A549 (cell line): ENCODE measurements at regions not wholly inside any gene's neighbourhood (a gene's known extent, or its start where the extent isn't known, plus 50 kb on each side); places are given as distances from the start of the nearest gene placed in this dataset.
"Not testable (repeated sequence)": the region's sequence is repeated elsewhere in the genome, so short reads cannot be mapped to it uniquely, and the experiment has no call there.

Source experiments
- ATAC-seq, 2 experiments: fragments of 200-7000 bp in 1 of 2; fragments of >200 bp in 1 of 2; cut with Nextera tagmentation in 1 of 2; cut with Tn5 transposase in 1 of 2; 3 replicates each; pipeline versions ENCODE4 v1.8.0 to v1.9.1; 2018 to 2020; ENCODE audit warnings: mild to moderate bottlenecking in 1 of 2, moderate library complexity in 1 of 2
- CTCF ChIA-PET: fragments of 300-600 bp; sonication (Branson Sonifier 250); formaldehyde crosslinking; extraction: SDS; loops from one replicate; lab custom pipeline; 2021; ENCODE audit warnings: antibody characterized with exemption, inconsistent platforms; lab: Yijun Ruan, JAX
- POLR2A ChIA-PET: fragments of 350-600 bp; formaldehyde crosslinking; extraction: SDS; loops from one replicate; lab custom pipeline; 2021; ENCODE audit warnings: antibody characterized with exemption, inconsistent platforms; lab: Yijun Ruan, JAX
- DNase-seq, 2 experiments: peaks; one replicate each; pipeline versions ENCODE4 v3.0.0 to v3.0.0-alpha.2; 2011 to 2016; ENCODE audit warnings: low read depth in 1 of 2, low spot score in 1 of 2
- FAIRE-seq: peaks from 2 replicates; lab custom pipeline; 2011; peaks lifted over from hg19 to GRCh38; lab: Jason Lieb, UNC
- H3K27ac ChIP-seq, 2 experiments: fragments of >200 bp; sonication (Bioruptor Twin); formaldehyde crosslinking; 3 replicates each; pipeline ENCODE4 v1.5.1; 2016 to 2017
- H3K4me1 ChIP-seq: fragments of >200 bp; sonication (Bioruptor Twin); formaldehyde crosslinking; 3 replicates; pipeline ENCODE4 v1.6.1; 2016
- H3K4me2 ChIP-seq: fragments of >200 bp; sonication (Bioruptor Twin); formaldehyde crosslinking; 3 replicates; pipeline ENCODE4 v1.6.1; 2016
- H3K4me3 ChIP-seq: fragments of >200 bp; sonication (Bioruptor Twin); formaldehyde crosslinking; 3 replicates; pipeline ENCODE4 v1.5.1; 2016
- H3K9me3 ChIP-seq: fragments of >200 bp; sonication (Bioruptor Twin); formaldehyde crosslinking; 3 replicates; pipeline ENCODE4 v1.6.1; 2016
- BHLHE40 ChIP-seq: IDR thresholded peaks from 2 replicates; pipeline ENCODE4 v1.6.1; 2012; ENCODE audit warnings: low read depth, low read length, inconsistent platforms
- CHD4 ChIP-seq: fragments of 200-600 bp; sonication (generic); IDR thresholded peaks from 2 replicates; pipeline ENCODE4 v1.6.1; 2016; ENCODE audit warnings: antibody characterized with exemption, mild to moderate bottlenecking, borderline replicate concordance
- EHF ChIP-seq: fragments of 250-450 bp; sonication (Bioruptor Pico); IDR thresholded peaks from 2 replicates; pipeline ENCODE4 v1.5.0; 2020; ENCODE audit warnings: mild to moderate bottlenecking
- FOSB ChIP-seq: fragments of 250-450 bp; sonication (Bioruptor Pico); IDR thresholded peaks from 2 replicates; pipeline ENCODE4 v1.5.0; 2020; ENCODE audit warnings: mild to moderate bottlenecking, moderate library complexity
- FOXS1 ChIP-seq: fragments of 250-450 bp; sonication (Bioruptor Pico); IDR thresholded peaks from 2 replicates; pipeline ENCODE4 v1.5.0; 2020; ENCODE audit warnings: mild to moderate bottlenecking, moderate library complexity
- GATA3 ChIP-seq: IDR thresholded peaks from 2 replicates; pipeline ENCODE4 v1.6.1; 2012; ENCODE audit warnings: borderline replicate concordance
- HDAC2 ChIP-seq: fragments of 200-600 bp; sonication (generic); IDR thresholded peaks from 2 replicates; pipeline ENCODE4 v1.6.1; 2016
- HMGXB4 ChIP-seq: fragments of 250-450 bp; sonication (Bioruptor Pico); IDR thresholded peaks from 2 replicates; pipeline ENCODE4 v1.5.0; 2021; ENCODE audit warnings: mild to moderate bottlenecking, moderate library complexity, borderline replicate concordance
- HOXA7 ChIP-seq: fragments of 250-450 bp; sonication (Bioruptor Pico); IDR thresholded peaks from 2 replicates; pipeline ENCODE4 v1.5.0; 2020; ENCODE audit warnings: mild to moderate bottlenecking, moderate library complexity
- HOXB13 ChIP-seq: fragments of 250-450 bp; sonication (Bioruptor Pico); IDR thresholded peaks from 2 replicates; pipeline ENCODE4 v1.5.0; 2020; ENCODE audit warnings: low read depth, mild to moderate bottlenecking, moderate library complexity
- JUNB ChIP-seq: fragments of >200 bp; sonication (Bioruptor Twin); formaldehyde crosslinking; IDR thresholded peaks from 2 replicates; pipeline ENCODE4 v1.6.1; 2016
- KDM1A ChIP-seq: fragments of 200-600 bp; sonication (generic); IDR thresholded peaks from 2 replicates; pipeline ENCODE4 v1.6.1; 2016; ENCODE audit warnings: low read depth, mild to moderate bottlenecking
- KDM5A ChIP-seq: fragments of 200-600 bp; sonication (generic); IDR thresholded peaks from 2 replicates; pipeline ENCODE4 v1.6.1; 2016; ENCODE audit warnings: antibody characterized with exemption, mild to moderate bottlenecking
- MAFK ChIP-seq: fragments of 450-650 bp; IDR thresholded peaks from 2 replicates; pipeline ENCODE4 v1.6.1; 2014; ENCODE audit not compliant: partially characterized antibody
- MAX ChIP-seq: IDR thresholded peaks from 2 replicates; pipeline ENCODE4 v1.6.1; 2012
- MAZ ChIP-seq: fragments of 150-350 bp; IDR thresholded peaks from 2 replicates; pipeline ENCODE4 v1.6.1; 2014; ENCODE audit warnings: antibody characterized with exemption, low read depth, low read length, borderline replicate concordance
- MYC ChIP-seq: IDR thresholded peaks from 2 replicates; pipeline ENCODE4 v1.6.1; 2012; ENCODE audit warnings: mild to moderate bottlenecking, inconsistent platforms, low read length, improper control_type of control experiment, borderline replicate concordance
- NPAS2 ChIP-seq: fragments of 250-450 bp; sonication (Bioruptor Pico); IDR thresholded peaks from 2 replicates; pipeline ENCODE4 v1.8.0; 2022; ENCODE audit warnings: mild to moderate bottlenecking, moderate library complexity, borderline replicate concordance
- POLR2A ChIP-seq: IDR thresholded peaks from 2 replicates; pipeline ENCODE4 v1.6.1; 2012; ENCODE audit warnings: mild to moderate bottlenecking, low read length
- POLR2AphosphoS2 ChIP-seq: conservative IDR thresholded peaks from 2 replicates; pipeline ENCODE4 v1.6.1; 2012; ENCODE audit warnings: low read length, improper control_type of control experiment, inconsistent platforms
- RARB ChIP-seq: fragments of 250-450 bp; sonication (Bioruptor Pico); IDR thresholded peaks from 2 replicates; pipeline ENCODE4 v1.8.0; 2021; ENCODE audit warnings: mild to moderate bottlenecking, moderate library complexity
- RNF2 ChIP-seq: fragments of 200-600 bp; sonication (generic); IDR thresholded peaks from 2 replicates; pipeline ENCODE4 v1.6.1; 2016; ENCODE audit warnings: low read depth, mild to moderate bottlenecking, antibody characterized with exemption, moderate library complexity, borderline replicate concordance
- SMC3 ChIP-seq: fragments of >200 bp; sonication (Bioruptor Twin); formaldehyde crosslinking; IDR thresholded peaks from 3 replicates; pipeline ENCODE4 v1.6.1; 2018; ENCODE audit warnings: inconsistent platforms
- SREBF2 ChIP-seq: fragments of 450-650 bp; IDR thresholded peaks from 2 replicates; pipeline ENCODE4 v1.6.1; 2014; ENCODE audit warnings: mild to moderate bottlenecking, moderate library complexity
- ZC3H11A ChIP-seq: fragments of 450-650 bp; IDR thresholded peaks from 2 replicates; pipeline ENCODE4 v1.6.1; 2014; ENCODE audit warnings: antibody characterized with exemption, mild to moderate bottlenecking
- ZFP36 ChIP-seq: fragments of 450-650 bp; IDR thresholded peaks from 2 replicates; pipeline ENCODE4 v1.6.1; 2014; ENCODE audit warnings: borderline replicate concordance; ENCODE audit not compliant: partially characterized antibody
- ZNF302 ChIP-seq: fragments of 250-450 bp; sonication (Bioruptor Pico); IDR thresholded peaks from 2 replicates; pipeline ENCODE4 v1.9.0; 2021; ENCODE audit warnings: inconsistent platforms, mild to moderate bottlenecking, moderate library complexity
- ZSCAN20 ChIP-seq: fragments of 250-450 bp; sonication (Bioruptor Pico); IDR thresholded peaks from 2 replicates; pipeline ENCODE4 v1.8.0; 2022; ENCODE audit warnings: mild to moderate bottlenecking, moderate library complexity
- WGBS: methylation state at CpG from one replicate; pipeline ENCODE4 v1.1.6; 2017; ENCODE audit errors: missing lambda C conversion rate; 5-methylcytosine and 5-hydroxymethylcytosine counted together
- TF ChIP-seq, protein P1 (sequence below): fragments of 250-450 bp; sonication (Bioruptor Pico); IDR thresholded peaks from 2 replicates; pipeline ENCODE4 v1.5.0; 2020; ENCODE audit warnings: low read depth, mild to moderate bottlenecking, moderate library complexity
- TF ChIP-seq, protein P2 (sequence below): IDR thresholded peaks from 2 replicates; pipeline ENCODE4 v1.6.1; 2012
- TF ChIP-seq, protein P3 (sequence below): fragments of >200 bp; sonication (Bioruptor Twin); formaldehyde crosslinking; IDR thresholded peaks from 3 replicates; pipeline ENCODE4 v1.6.1; 2016

DNA sequence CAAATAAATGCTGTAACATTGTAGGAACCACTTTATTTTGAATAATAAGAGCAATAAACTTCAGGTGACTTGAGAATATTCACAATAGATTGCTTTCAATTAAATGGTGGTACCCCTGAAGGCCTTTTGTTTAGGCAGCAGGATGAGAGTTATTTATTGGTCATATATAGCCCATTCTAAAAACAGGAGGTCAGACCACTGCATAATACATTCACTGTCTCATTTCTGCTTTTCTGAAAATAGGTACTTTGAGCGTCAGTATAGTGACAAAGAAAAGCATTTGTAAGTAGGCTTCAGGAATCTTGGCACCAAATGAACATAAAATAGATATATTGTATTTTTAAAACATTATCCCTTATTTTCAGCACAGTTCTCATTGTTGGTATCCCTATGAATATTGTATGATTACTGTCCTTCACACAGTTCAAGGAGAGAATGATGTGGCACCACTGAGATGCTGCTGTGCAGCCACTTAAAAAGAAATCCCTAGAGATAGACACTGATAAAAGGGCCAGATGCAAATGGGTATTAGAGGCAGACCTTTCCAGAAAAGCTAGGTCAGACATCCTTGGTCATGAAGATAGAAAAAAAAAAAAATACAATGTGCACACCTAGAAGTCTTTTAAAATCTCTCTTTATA lies 381.8 kb upstream of the ST8SIA4 start:
- H3K27ac ChIP-seq = no peak overlapping the region
- WGBS = 88% methylated on average over 1 of the region's 1 CpG
- ChIA-PET POLR2A (no interaction called here), CTCF (no interaction called here)
- no peak for ATAC-seq
- no peaks in the 10 kb centered on the region for H3K9me3 ChIP-seq
- no peak for FAIRE-seq
- no peak overlapping the region for H3K4me3 ChIP-seq
- DNase-seq = no peak
- H3K4me2 ChIP-seq = no peak overlapping the region
- no peaks in the 10 kb centered on the region for H3K4me1 ChIP-seq
- no peak for TF ChIP-seq MAZ
- no peak for TF ChIP-seq FOXS1
- no peak for TF ChIP-seq ZNF302 (CRISPR knock-in tag)
- TF ChIP-seq EHF (CRISPR knock-in tag) = no peak
- TF ChIP-seq CHD4 = no peak
- no peak for TF ChIP-seq MAFK
- no peak for TF ChIP-seq HOXB13 (CRISPR knock-in tag)
- no peak for TF ChIP-seq POLR2A
- TF ChIP-seq MAX = no peak
- no peak for TF ChIP-seq FOSB (CRISPR knock-in tag)
- no peak for TF ChIP-seq RARB (CRISPR knock-in tag)
- no peak for TF ChIP-seq MYC
- no peak for TF ChIP-seq KDM5A
- TF ChIP-seq, protein P1, sequence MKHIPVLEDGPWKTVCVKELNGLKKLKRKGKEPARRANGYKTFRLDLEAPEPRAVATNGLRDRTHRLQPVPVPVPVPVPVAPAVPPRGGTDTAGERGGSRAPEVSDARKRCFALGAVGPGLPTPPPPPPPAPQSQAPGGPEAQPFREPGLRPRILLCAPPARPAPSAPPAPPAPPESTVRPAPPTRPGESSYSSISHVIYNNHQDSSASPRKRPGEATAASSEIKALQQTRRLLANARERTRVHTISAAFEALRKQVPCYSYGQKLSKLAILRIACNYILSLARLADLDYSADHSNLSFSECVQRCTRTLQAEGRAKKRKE = no peak
- TF ChIP-seq SREBF2 = no peak
- TF ChIP-seq POLR2AphosphoS2 = no peak
- no peak for TF ChIP-seq HOXA7
- TF ChIP-seq GATA3 = no peak
- TF ChIP-seq RNF2 = no peak
- TF ChIP-seq, protein P2, sequence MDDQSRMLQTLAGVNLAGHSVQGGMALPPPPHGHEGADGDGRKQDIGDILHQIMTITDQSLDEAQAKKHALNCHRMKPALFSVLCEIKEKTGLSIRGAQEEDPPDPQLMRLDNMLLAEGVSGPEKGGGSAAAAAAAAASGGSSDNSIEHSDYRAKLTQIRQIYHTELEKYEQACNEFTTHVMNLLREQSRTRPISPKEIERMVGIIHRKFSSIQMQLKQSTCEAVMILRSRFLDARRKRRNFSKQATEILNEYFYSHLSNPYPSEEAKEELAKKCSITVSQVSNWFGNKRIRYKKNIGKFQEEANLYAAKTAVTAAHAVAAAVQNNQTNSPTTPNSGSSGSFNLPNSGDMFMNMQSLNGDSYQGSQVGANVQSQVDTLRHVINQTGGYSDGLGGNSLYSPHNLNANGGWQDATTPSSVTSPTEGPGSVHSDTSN = no peak

DNA sequence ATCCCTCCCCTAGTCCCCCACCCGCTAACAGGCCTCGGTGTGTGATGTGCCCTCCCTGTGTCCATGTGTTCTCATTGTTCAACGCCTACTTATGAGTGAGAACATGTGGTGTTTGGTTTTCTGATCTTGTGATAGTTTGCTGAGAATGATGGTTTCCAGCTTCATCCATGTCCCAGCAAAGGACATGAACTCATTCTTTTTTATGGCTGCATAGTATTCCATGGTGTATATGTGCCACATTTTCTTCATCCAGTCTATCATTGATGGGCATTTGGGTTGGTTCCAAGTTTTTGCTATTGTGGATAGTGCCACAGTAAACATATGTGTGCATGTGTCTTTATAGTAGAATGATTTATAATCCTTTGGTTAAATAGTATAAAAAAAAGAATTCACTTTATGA lies 380.9 kb upstream of the ST8SIA4 start:
- CTCF ChIA-PET, ATAC-seq, H3K27ac ChIP-seq, DNase-seq, FAIRE-seq, H3K4me3 ChIP-seq, H3K4me1 ChIP-seq, H3K9me3 ChIP-seq, H3K4me2 ChIP-seq, POLR2A ChIA-PET: not testable (repeated sequence)
- 97% methylated on average over 3 of the region's 3 CpGs for WGBS

- Histone ChIP-seq H3K27ac (no peak overlapping the region), H3K9me3 (no peaks in the 10 kb centered on the region), H3K4me3 (no peak overlapping the region), H3K4me1 (peaks cover 19% of the 10 kb centered on the region; the same call in 2 of the 3 replicates), H3K4me2 (no peak overlapping the region)
- ATAC-seq (no peak), FAIRE-seq (no peak), DNase-seq (no peak)
- 88% methylated on average over 2 of the region's 2 CpGs for WGBS
- ChIA-PET CTCF (no interaction called here), POLR2A (no interaction called here)
- no peak for TF ChIP-seq KDM1A
- no peak for TF ChIP-seq SMC3
- TF ChIP-seq, protein P1 = no peak
- TF ChIP-seq HOXA7 = no peak
- no peak for TF ChIP-seq HDAC2
- no peak for TF ChIP-seq NPAS2 (CRISPR knock-in tag)
- no peak for TF ChIP-seq ZNF302 (CRISPR knock-in tag)
- no peak for TF ChIP-seq GATA3
- TF ChIP-seq ZSCAN20 (CRISPR knock-in tag) = no peak
- TF ChIP-seq HMGXB4 (CRISPR knock-in tag) = no peak
- TF ChIP-seq KDM5A = no peak
- TF ChIP-seq RNF2 = no peak
- no peak for TF ChIP-seq POLR2AphosphoS2
- TF ChIP-seq JUNB = no peak
- TF ChIP-seq ZC3H11A = no peak
- no peak for TF ChIP-seq ZFP36
- TF ChIP-seq, protein P3, sequence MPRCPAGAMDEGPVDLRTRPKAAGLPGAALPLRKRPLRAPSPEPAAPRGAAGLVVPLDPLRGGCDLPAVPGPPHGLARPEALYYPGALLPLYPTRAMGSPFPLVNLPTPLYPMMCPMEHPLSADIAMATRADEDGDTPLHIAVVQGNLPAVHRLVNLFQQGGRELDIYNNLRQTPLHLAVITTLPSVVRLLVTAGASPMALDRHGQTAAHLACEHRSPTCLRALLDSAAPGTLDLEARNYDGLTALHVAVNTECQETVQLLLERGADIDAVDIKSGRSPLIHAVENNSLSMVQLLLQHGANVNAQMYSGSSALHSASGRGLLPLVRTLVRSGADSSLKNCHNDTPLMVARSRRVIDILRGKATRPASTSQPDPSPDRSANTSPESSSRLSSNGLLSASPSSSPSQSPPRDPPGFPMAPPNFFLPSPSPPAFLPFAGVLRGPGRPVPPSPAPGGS = no peak
- no peak for TF ChIP-seq BHLHE40
Measured at GRCh38 chr5:101278917-101279316, 375.8 kb upstream of the ST8SIA4 start.
